ENCODE measurements at regions not wholly inside any gene's neighbourhood (a gene's known extent, or its start where the extent isn't known, plus 50 kb on each side); places are given as distances from the start of the nearest gene placed in this dataset.

DNA sequence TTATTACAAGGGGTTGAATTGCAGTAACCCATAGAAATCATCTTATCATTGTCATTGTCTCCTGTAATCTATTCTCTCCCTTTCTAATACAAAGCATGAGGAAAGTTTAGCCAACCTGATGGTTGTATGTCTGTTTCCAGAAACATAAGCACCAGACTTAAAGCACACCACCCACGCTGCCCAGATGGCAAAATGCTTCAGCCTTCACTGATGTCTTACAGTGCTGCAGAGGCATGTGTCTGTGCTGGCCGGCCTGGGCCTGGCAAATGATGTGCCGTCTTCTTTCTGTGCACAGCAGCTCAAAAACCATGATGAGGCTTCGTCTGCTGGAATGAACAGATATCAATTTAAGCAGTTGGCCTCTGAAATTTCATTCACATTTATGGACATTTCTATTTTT lies 443.0 kb upstream of the RGPD4 start (continued):
- TF ChIP-seq TCF7 (CRISPR knock-in tag; IDR thresholded peaks at IDR 0.05; ENCODE audit: low read depth), result no peak
- no peak for TF ChIP-seq CREB1 (CRISPR knock-in tag; IDR thresholded peaks at IDR 0.05)

DNA sequence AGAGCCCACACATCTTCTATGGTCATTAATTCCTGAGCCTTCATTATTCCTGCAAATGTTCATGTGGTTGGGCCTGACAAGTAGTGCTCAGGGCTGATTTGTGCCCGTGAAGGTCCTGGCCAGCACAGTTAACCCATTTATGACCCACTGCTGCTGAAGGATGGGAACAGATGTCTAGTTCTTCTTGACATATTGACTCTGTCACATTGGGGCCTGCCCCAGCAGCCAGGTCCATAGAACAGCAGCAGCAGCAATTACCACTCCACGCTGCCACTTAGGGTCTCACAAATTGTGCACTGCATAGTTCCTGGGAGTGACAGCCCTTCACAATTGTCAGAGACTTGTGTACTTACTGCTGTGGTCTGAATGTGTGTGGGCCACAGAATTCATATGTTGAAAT lies 442.3 kb upstream of the RGPD4 start:
- H3K27me3 Mint-ChIP-seq (ENCODE audit: low read depth), result no peaks in the 10 kb centered on the region

More for the DNA sequence above, 442.3 kb upstream of the RGPD4 start:
- TF ChIP-seq TEAD4 (CRISPR knock-in tag; IDR thresholded peaks at IDR 0.05) (no peak), FOXP1 (CRISPR knock-in tag; IDR thresholded peaks at IDR 0.05; ENCODE audit: borderline replicate concordance) (no peak), NR3C1 (CRISPR knock-in tag; conservative IDR thresholded peaks at IDR 0.05; ENCODE audit: low read depth) (no peak), JAZF1 (CRISPR knock-in tag; IDR thresholded peaks at IDR 0.05) (no peak), GABPB1 (CRISPR knock-in tag; IDR thresholded peaks at IDR 0.05) (no peak), MXD4 (CRISPR knock-in tag; IDR thresholded peaks at IDR 0.05; ENCODE audit: borderline replicate concordance) (no peak), TP53 (CRISPR knock-in tag; IDR thresholded peaks at IDR 0.05) (no peak), ZNF219 (CRISPR knock-in tag; IDR thresholded peaks at IDR 0.05; ENCODE audit: borderline replicate concordance) (no peak), CREB1 (CRISPR knock-in tag; IDR thresholded peaks at IDR 0.05) (no peak), ZNF263 (CRISPR knock-in tag; IDR thresholded peaks at IDR 0.05; ENCODE audit: low read depth) (no peak)
- TF ChIP-seq, protein P1, sequence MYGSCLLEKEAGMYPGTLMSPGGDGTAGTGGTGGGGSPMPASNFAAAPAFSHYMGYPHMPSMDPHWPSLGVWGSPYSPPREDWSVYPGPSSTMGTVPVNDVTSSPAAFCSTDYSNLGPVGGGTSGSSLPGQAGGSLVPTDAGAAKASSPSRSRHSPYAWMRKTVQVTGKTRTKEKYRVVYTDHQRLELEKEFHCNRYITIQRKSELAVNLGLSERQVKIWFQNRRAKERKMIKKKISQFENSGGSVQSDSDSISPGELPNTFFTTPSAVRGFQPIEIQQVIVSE (CRISPR knock-in tag; IDR thresholded peaks at IDR 0.05; ENCODE audit: borderline replicate concordance), result no peak
- TF ChIP-seq, protein P2, sequence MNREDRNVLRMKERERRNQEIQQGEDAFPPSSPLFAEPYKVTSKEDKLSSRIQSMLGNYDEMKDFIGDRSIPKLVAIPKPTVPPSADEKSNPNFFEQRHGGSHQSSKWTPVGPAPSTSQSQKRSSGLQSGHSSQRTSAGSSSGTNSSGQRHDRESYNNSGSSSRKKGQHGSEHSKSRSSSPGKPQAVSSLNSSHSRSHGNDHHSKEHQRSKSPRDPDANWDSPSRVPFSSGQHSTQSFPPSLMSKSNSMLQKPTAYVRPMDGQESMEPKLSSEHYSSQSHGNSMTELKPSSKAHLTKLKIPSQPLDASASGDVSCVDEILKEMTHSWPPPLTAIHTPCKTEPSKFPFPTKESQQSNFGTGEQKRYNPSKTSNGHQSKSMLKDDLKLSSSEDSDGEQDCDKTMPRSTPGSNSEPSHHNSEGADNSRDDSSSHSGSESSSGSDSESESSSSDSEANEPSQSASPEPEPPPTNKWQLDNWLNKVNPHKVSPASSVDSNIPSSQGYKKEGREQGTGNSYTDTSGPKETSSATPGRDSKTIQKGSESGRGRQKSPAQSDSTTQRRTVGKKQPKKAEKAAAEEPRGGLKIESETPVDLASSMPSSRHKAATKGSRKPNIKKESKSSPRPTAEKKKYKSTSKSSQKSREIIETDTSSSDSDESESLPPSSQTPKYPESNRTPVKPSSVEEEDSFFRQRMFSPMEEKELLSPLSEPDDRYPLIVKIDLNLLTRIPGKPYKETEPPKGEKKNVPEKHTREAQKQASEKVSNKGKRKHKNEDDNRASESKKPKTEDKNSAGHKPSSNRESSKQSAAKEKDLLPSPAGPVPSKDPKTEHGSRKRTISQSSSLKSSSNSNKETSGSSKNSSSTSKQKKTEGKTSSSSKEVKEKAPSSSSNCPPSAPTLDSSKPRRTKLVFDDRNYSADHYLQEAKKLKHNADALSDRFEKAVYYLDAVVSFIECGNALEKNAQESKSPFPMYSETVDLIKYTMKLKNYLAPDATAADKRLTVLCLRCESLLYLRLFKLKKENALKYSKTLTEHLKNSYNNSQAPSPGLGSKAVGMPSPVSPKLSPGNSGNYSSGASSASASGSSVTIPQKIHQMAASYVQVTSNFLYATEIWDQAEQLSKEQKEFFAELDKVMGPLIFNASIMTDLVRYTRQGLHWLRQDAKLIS (CRISPR knock-in tag; IDR thresholded peaks at IDR 0.05; ENCODE audit: borderline replicate concordance), result no peak
- TF ChIP-seq, protein P3, sequence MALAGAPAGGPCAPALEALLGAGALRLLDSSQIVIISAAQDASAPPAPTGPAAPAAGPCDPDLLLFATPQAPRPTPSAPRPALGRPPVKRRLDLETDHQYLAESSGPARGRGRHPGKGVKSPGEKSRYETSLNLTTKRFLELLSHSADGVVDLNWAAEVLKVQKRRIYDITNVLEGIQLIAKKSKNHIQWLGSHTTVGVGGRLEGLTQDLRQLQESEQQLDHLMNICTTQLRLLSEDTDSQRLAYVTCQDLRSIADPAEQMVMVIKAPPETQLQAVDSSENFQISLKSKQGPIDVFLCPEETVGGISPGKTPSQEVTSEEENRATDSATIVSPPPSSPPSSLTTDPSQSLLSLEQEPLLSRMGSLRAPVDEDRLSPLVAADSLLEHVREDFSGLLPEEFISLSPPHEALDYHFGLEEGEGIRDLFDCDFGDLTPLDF (CRISPR knock-in tag; IDR thresholded peaks at IDR 0.05), result no peak
- TF ChIP-seq, protein P4, sequence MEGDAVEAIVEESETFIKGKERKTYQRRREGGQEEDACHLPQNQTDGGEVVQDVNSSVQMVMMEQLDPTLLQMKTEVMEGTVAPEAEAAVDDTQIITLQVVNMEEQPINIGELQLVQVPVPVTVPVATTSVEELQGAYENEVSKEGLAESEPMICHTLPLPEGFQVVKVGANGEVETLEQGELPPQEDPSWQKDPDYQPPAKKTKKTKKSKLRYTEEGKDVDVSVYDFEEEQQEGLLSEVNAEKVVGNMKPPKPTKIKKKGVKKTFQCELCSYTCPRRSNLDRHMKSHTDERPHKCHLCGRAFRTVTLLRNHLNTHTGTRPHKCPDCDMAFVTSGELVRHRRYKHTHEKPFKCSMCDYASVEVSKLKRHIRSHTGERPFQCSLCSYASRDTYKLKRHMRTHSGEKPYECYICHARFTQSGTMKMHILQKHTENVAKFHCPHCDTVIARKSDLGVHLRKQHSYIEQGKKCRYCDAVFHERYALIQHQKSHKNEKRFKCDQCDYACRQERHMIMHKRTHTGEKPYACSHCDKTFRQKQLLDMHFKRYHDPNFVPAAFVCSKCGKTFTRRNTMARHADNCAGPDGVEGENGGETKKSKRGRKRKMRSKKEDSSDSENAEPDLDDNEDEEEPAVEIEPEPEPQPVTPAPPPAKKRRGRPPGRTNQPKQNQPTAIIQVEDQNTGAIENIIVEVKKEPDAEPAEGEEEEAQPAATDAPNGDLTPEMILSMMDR (IDR thresholded peaks at IDR 0.05), result no peak
- TF ChIP-seq, protein P5, sequence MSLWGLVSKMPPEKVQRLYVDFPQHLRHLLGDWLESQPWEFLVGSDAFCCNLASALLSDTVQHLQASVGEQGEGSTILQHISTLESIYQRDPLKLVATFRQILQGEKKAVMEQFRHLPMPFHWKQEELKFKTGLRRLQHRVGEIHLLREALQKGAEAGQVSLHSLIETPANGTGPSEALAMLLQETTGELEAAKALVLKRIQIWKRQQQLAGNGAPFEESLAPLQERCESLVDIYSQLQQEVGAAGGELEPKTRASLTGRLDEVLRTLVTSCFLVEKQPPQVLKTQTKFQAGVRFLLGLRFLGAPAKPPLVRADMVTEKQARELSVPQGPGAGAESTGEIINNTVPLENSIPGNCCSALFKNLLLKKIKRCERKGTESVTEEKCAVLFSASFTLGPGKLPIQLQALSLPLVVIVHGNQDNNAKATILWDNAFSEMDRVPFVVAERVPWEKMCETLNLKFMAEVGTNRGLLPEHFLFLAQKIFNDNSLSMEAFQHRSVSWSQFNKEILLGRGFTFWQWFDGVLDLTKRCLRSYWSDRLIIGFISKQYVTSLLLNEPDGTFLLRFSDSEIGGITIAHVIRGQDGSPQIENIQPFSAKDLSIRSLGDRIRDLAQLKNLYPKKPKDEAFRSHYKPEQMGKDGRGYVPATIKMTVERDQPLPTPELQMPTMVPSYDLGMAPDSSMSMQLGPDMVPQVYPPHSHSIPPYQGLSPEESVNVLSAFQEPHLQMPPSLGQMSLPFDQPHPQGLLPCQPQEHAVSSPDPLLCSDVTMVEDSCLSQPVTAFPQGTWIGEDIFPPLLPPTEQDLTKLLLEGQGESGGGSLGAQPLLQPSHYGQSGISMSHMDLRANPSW (CRISPR knock-in tag; conservative IDR thresholded peaks at IDR 0.05; ENCODE audit: low read depth), result no peak
- TF ChIP-seq, protein P6, sequence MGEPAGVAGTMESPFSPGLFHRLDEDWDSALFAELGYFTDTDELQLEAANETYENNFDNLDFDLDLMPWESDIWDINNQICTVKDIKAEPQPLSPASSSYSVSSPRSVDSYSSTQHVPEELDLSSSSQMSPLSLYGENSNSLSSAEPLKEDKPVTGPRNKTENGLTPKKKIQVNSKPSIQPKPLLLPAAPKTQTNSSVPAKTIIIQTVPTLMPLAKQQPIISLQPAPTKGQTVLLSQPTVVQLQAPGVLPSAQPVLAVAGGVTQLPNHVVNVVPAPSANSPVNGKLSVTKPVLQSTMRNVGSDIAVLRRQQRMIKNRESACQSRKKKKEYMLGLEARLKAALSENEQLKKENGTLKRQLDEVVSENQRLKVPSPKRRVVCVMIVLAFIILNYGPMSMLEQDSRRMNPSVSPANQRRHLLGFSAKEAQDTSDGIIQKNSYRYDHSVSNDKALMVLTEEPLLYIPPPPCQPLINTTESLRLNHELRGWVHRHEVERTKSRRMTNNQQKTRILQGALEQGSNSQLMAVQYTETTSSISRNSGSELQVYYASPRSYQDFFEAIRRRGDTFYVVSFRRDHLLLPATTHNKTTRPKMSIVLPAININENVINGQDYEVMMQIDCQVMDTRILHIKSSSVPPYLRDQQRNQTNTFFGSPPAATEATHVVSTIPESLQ (CRISPR knock-in tag; IDR thresholded peaks at IDR 0.05), result no peak
- TF ChIP-seq, protein P7, sequence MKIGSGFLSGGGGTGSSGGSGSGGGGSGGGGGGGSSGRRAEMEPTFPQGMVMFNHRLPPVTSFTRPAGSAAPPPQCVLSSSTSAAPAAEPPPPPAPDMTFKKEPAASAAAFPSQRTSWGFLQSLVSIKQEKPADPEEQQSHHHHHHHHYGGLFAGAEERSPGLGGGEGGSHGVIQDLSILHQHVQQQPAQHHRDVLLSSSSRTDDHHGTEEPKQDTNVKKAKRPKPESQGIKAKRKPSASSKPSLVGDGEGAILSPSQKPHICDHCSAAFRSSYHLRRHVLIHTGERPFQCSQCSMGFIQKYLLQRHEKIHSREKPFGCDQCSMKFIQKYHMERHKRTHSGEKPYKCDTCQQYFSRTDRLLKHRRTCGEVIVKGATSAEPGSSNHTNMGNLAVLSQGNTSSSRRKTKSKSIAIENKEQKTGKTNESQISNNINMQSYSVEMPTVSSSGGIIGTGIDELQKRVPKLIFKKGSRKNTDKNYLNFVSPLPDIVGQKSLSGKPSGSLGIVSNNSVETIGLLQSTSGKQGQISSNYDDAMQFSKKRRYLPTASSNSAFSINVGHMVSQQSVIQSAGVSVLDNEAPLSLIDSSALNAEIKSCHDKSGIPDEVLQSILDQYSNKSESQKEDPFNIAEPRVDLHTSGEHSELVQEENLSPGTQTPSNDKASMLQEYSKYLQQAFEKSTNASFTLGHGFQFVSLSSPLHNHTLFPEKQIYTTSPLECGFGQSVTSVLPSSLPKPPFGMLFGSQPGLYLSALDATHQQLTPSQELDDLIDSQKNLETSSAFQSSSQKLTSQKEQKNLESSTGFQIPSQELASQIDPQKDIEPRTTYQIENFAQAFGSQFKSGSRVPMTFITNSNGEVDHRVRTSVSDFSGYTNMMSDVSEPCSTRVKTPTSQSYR (CRISPR knock-in tag; IDR thresholded peaks at IDR 0.05), result no peak
- Mint-ChIP-seq H3K27ac (no peak overlapping the region), H3K36me3 (peaks cover 31% of the 10 kb centered on the region), H3K9me3 (peaks cover 51% of the 10 kb centered on the region), H3K4me1 (peaks cover 6% of the 10 kb centered on the region), H3K4me3 (no peak overlapping the region)
- ChIA-PET CTCF (no interaction called here), POLR2A (no interaction called here)
- no peak for ATAC-seq
- no peak for DNase-seq (ENCODE audit: low spot score)
